Erythroblast (primary cell): ENCODE measurements at regions not wholly inside any gene's neighbourhood (a gene's known extent, or its start where the extent isn't known, plus 50 kb on each side); places are given as distances from the start of the nearest gene placed in this dataset.

Experiments
- GATA1 ChIP-seq: IDR thresholded peaks from 2 replicates; pipeline ENCODE4 v1.6.1; 2011; ENCODE audit warnings: low read depth, mild to moderate bottlenecking, control low read depth, low read length, moderate library complexity
- POLR2A ChIP-seq: IDR thresholded peaks from 2 replicates; pipeline ENCODE4 v1.6.1; 2011; ENCODE audit warnings: mild to moderate bottlenecking, low read length

GRCh38 chr22:46098525-46099475 is 51.5 kb upstream of the PPARA start:
- TF ChIP-seq POLR2A (no peak), GATA1 (no peak)
